A549 (cell line): ENCODE measurements at regions not wholly inside any gene's neighbourhood (a gene's known extent, or its start where the extent isn't known, plus 50 kb on each side); places are given as distances from the start of the nearest gene placed in this dataset.

Experiments used
- ATAC-seq, 2 experiments: fragments of 200-7000 bp in 1 of 2; fragments of >200 bp in 1 of 2; cut with Nextera tagmentation in 1 of 2; cut with Tn5 transposase in 1 of 2; 3 replicates each; pipeline versions ENCODE4 v1.8.0 to v1.9.1; 2018 to 2020; ENCODE audit warnings: mild to moderate bottlenecking in 1 of 2, moderate library complexity in 1 of 2
- CTCF ChIA-PET: fragments of 300-600 bp; sonication (Branson Sonifier 250); formaldehyde crosslinking; extraction: SDS; loops from one replicate; lab custom pipeline; 2021; ENCODE audit warnings: antibody characterized with exemption, inconsistent platforms; lab: Yijun Ruan, JAX
- POLR2A ChIA-PET: fragments of 350-600 bp; formaldehyde crosslinking; extraction: SDS; loops from one replicate; lab custom pipeline; 2021; ENCODE audit warnings: antibody characterized with exemption, inconsistent platforms; lab: Yijun Ruan, JAX
- DNase-seq, 2 experiments: peaks; one replicate each; pipeline versions ENCODE4 v3.0.0 to v3.0.0-alpha.2; 2011 to 2016; ENCODE audit warnings: low read depth in 1 of 2, low spot score in 1 of 2
- FAIRE-seq: peaks from 2 replicates; lab custom pipeline; 2011; peaks lifted over from hg19 to GRCh38; lab: Jason Lieb, UNC
- H3K27ac ChIP-seq, 2 experiments: fragments of >200 bp; sonication (Bioruptor Twin); formaldehyde crosslinking; 3 replicates each; pipeline ENCODE4 v1.5.1; 2016 to 2017
- H3K4me1 ChIP-seq: fragments of >200 bp; sonication (Bioruptor Twin); formaldehyde crosslinking; 3 replicates; pipeline ENCODE4 v1.6.1; 2016
- H3K4me2 ChIP-seq: fragments of >200 bp; sonication (Bioruptor Twin); formaldehyde crosslinking; 3 replicates; pipeline ENCODE4 v1.6.1; 2016
- H3K4me3 ChIP-seq: fragments of >200 bp; sonication (Bioruptor Twin); formaldehyde crosslinking; 3 replicates; pipeline ENCODE4 v1.5.1; 2016
- H3K9me3 ChIP-seq: fragments of >200 bp; sonication (Bioruptor Twin); formaldehyde crosslinking; 3 replicates; pipeline ENCODE4 v1.6.1; 2016
- BHLHE40 ChIP-seq: IDR thresholded peaks from 2 replicates; pipeline ENCODE4 v1.6.1; 2012; ENCODE audit warnings: low read depth, low read length, inconsistent platforms
- CBX8 ChIP-seq: fragments of 200-600 bp; sonication (generic); IDR thresholded peaks from 2 replicates; pipeline ENCODE4 v1.6.1; 2016
- CEBPB ChIP-seq, 2 experiments: fragments of >200 bp in 1 of 2; sonication (Bioruptor Twin) in 1 of 2; formaldehyde crosslinking in 1 of 2; IDR thresholded peaks; 2 replicates each; pipeline ENCODE4 v1.6.1; 2012 to 2016
- EHMT2 ChIP-seq: fragments of 200-600 bp; sonication (generic); IDR thresholded peaks from 2 replicates; pipeline ENCODE4 v1.6.1; 2016; ENCODE audit warnings: antibody characterized with exemption, low read depth, mild to moderate bottlenecking, moderate library complexity
- ESRRA ChIP-seq: fragments of 150-350 bp; IDR thresholded peaks from 2 replicates; pipeline ENCODE4 v1.6.1; 2014; ENCODE audit warnings: mild to moderate bottlenecking, low read length, borderline replicate concordance
- GATA3 ChIP-seq: IDR thresholded peaks from 2 replicates; pipeline ENCODE4 v1.6.1; 2012; ENCODE audit warnings: borderline replicate concordance
- HDAC2 ChIP-seq: fragments of 200-600 bp; sonication (generic); IDR thresholded peaks from 2 replicates; pipeline ENCODE4 v1.6.1; 2016
- HEYL ChIP-seq: fragments of 250-450 bp; sonication (Bioruptor Pico); IDR thresholded peaks from 2 replicates; pipeline ENCODE4 v1.8.0; 2021; ENCODE audit warnings: mild to moderate bottlenecking, moderate library complexity
- JUNB ChIP-seq: fragments of >200 bp; sonication (Bioruptor Twin); formaldehyde crosslinking; IDR thresholded peaks from 2 replicates; pipeline ENCODE4 v1.6.1; 2016
- KDM1A ChIP-seq: fragments of 200-600 bp; sonication (generic); IDR thresholded peaks from 2 replicates; pipeline ENCODE4 v1.6.1; 2016; ENCODE audit warnings: low read depth, mild to moderate bottlenecking
- MAFK ChIP-seq: fragments of 450-650 bp; IDR thresholded peaks from 2 replicates; pipeline ENCODE4 v1.6.1; 2014; ENCODE audit not compliant: partially characterized antibody
- MAZ ChIP-seq: fragments of 150-350 bp; IDR thresholded peaks from 2 replicates; pipeline ENCODE4 v1.6.1; 2014; ENCODE audit warnings: antibody characterized with exemption, low read depth, low read length, borderline replicate concordance
- MYC ChIP-seq: IDR thresholded peaks from 2 replicates; pipeline ENCODE4 v1.6.1; 2012; ENCODE audit warnings: mild to moderate bottlenecking, inconsistent platforms, low read length, improper control_type of control experiment, borderline replicate concordance
- NFE2L2 ChIP-seq: fragments of 150-350 bp; conservative IDR thresholded peaks from 2 replicates; pipeline ENCODE4 v1.6.1; 2014; ENCODE audit warnings: low read length
- NPAS2 ChIP-seq: fragments of 250-450 bp; sonication (Bioruptor Pico); IDR thresholded peaks from 2 replicates; pipeline ENCODE4 v1.8.0; 2022; ENCODE audit warnings: mild to moderate bottlenecking, moderate library complexity, borderline replicate concordance
- PBX3 ChIP-seq: IDR thresholded peaks from 2 replicates; pipeline ENCODE4 v1.6.1; 2012
- PHF8 ChIP-seq: fragments of 200-600 bp; sonication (generic); IDR thresholded peaks from 2 replicates; pipeline ENCODE4 v1.6.1; 2016; ENCODE audit warnings: low read depth, mild to moderate bottlenecking, antibody characterized with exemption, moderate library complexity, borderline replicate concordance
- RARB ChIP-seq: fragments of 250-450 bp; sonication (Bioruptor Pico); IDR thresholded peaks from 2 replicates; pipeline ENCODE4 v1.8.0; 2021; ENCODE audit warnings: mild to moderate bottlenecking, moderate library complexity
- RCOR1 ChIP-seq: fragments of 150-350 bp; IDR thresholded peaks from 2 replicates; pipeline ENCODE4 v1.6.1; 2014; ENCODE audit warnings: antibody characterized with exemption, low read length, low read depth
- RFX5 ChIP-seq: fragments of 450-650 bp; IDR thresholded peaks from 2 replicates; pipeline ENCODE4 v1.7.1; 2014; ENCODE audit warnings: antibody characterized with exemption, mild to moderate bottlenecking, moderate library complexity
- SMC3 ChIP-seq: fragments of >200 bp; sonication (Bioruptor Twin); formaldehyde crosslinking; IDR thresholded peaks from 3 replicates; pipeline ENCODE4 v1.6.1; 2018; ENCODE audit warnings: inconsistent platforms
- SREBF2 ChIP-seq: fragments of 450-650 bp; IDR thresholded peaks from 2 replicates; pipeline ENCODE4 v1.6.1; 2014; ENCODE audit warnings: mild to moderate bottlenecking, moderate library complexity
- ZFP36 ChIP-seq: fragments of 450-650 bp; IDR thresholded peaks from 2 replicates; pipeline ENCODE4 v1.6.1; 2014; ENCODE audit warnings: borderline replicate concordance; ENCODE audit not compliant: partially characterized antibody
- WGBS: methylation state at CpG from one replicate; pipeline ENCODE4 v1.1.6; 2017; ENCODE audit errors: missing lambda C conversion rate; 5-methylcytosine and 5-hydroxymethylcytosine counted together
- TF ChIP-seq, protein P1 (sequence below): fragments of 200-600 bp; sonication (generic); IDR thresholded peaks from 2 replicates; pipeline ENCODE4 v1.6.1; 2016; ENCODE audit warnings: antibody characterized with exemption, mild to moderate bottlenecking, moderate library complexity
- TF ChIP-seq, protein P2 (sequence below): fragments of >200 bp; sonication (Bioruptor Twin); formaldehyde crosslinking; IDR thresholded peaks from 2 replicates; pipeline ENCODE4 v1.6.1; 2016
- TF ChIP-seq, protein P3 (sequence below): fragments of >200 bp; sonication (Bioruptor Twin); formaldehyde crosslinking; IDR thresholded peaks from 3 replicates; pipeline ENCODE4 v1.5.1; 2016

DNA sequence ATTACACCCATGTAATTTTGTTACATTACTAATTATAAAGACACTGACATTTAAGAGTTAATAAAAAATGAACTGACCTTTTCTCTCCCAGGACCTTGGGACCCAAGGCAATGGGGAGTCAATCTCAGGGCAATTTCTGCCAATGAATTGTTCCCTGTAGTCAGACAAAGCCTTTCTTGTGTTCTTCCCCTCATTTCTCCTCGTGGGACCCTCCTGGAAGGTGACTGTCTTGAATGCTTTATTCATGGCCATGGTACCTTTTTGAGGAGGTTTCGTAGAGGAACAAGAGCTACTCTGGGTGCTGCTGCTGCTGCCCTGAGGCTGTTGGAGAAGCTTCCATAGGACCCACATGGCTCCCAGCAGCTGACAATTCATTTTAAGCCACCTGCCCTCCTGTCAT is 190.3 kb downstream of the SNX18 start (continued):
- TF ChIP-seq NPAS2 (CRISPR knock-in tag) (no peak), RCOR1 (no peak), EHMT2 (no peak)
- TF ChIP-seq, all 56 proteins: peak for 0

DNA sequence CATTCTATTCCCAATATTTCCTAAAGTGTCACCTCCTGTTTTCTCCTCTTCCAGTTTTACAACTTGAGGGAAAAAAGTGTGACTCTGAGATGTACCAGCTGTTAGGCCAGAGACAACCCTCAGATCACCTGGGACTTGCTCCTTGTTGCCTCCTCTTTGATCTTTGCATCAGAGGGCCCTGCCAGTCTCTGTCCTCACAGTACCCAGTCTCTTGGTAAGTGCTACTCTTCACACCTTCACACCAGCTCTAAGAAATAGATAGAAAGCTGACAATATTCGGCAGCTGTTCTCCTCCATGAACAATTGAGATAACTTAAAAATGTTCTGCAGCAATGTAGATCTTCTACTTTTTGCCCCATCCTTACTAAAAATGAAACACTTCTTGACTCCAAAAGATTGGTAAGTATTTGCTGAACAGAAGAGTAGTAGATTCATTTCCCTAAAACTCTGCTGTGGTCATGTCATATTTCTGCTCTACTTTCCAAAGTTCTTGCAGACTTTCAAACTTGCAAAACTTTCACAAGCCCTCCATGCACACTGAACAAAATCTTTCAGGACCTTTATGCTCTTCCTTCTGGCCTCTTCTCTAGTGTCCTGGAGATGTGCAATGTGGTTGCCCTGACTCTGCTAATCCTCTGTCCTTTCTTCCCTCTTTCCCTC is 188.6 kb downstream of the SNX18 start:
- Histone ChIP-seq H3K4me2 (no peak overlapping the region), H3K9me3 (no peaks in the 10 kb centered on the region), H3K4me3 (no peak overlapping the region), H3K4me1 (peaks cover 6% of the 10 kb centered on the region; the same call in 1 of the 3 replicates), H3K27ac (no peak overlapping the region)
- ATAC-seq = no peak
- no peak for FAIRE-seq
- POLR2A ChIA-PET = no interaction called here
- CTCF ChIA-PET = no interaction called here
- 35% methylated on average over 1 of the region's 1 CpG for WGBS
- no peak for TF ChIP-seq HDAC2
- TF ChIP-seq, protein P1, sequence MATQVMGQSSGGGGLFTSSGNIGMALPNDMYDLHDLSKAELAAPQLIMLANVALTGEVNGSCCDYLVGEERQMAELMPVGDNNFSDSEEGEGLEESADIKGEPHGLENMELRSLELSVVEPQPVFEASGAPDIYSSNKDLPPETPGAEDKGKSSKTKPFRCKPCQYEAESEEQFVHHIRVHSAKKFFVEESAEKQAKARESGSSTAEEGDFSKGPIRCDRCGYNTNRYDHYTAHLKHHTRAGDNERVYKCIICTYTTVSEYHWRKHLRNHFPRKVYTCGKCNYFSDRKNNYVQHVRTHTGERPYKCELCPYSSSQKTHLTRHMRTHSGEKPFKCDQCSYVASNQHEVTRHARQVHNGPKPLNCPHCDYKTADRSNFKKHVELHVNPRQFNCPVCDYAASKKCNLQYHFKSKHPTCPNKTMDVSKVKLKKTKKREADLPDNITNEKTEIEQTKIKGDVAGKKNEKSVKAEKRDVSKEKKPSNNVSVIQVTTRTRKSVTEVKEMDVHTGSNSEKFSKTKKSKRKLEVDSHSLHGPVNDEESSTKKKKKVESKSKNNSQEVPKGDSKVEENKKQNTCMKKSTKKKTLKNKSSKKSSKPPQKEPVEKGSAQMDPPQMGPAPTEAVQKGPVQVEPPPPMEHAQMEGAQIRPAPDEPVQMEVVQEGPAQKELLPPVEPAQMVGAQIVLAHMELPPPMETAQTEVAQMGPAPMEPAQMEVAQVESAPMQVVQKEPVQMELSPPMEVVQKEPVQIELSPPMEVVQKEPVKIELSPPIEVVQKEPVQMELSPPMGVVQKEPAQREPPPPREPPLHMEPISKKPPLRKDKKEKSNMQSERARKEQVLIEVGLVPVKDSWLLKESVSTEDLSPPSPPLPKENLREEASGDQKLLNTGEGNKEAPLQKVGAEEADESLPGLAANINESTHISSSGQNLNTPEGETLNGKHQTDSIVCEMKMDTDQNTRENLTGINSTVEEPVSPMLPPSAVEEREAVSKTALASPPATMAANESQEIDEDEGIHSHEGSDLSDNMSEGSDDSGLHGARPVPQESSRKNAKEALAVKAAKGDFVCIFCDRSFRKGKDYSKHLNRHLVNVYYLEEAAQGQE = no peak
- no peak for TF ChIP-seq CBX8
- no peak for TF ChIP-seq MYC
- TF ChIP-seq RFX5 = no peak
- no peak for TF ChIP-seq KDM1A
- TF ChIP-seq CEBPB (IDR thresholded peaks at IDR 0.05) = no peak
- TF ChIP-seq, protein P2, sequence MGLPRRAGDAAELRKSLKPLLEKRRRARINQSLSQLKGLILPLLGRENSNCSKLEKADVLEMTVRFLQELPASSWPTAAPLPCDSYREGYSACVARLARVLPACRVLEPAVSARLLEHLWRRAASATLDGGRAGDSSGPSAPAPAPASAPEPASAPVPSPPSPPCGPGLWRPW = no peak
- TF ChIP-seq, protein P3, sequence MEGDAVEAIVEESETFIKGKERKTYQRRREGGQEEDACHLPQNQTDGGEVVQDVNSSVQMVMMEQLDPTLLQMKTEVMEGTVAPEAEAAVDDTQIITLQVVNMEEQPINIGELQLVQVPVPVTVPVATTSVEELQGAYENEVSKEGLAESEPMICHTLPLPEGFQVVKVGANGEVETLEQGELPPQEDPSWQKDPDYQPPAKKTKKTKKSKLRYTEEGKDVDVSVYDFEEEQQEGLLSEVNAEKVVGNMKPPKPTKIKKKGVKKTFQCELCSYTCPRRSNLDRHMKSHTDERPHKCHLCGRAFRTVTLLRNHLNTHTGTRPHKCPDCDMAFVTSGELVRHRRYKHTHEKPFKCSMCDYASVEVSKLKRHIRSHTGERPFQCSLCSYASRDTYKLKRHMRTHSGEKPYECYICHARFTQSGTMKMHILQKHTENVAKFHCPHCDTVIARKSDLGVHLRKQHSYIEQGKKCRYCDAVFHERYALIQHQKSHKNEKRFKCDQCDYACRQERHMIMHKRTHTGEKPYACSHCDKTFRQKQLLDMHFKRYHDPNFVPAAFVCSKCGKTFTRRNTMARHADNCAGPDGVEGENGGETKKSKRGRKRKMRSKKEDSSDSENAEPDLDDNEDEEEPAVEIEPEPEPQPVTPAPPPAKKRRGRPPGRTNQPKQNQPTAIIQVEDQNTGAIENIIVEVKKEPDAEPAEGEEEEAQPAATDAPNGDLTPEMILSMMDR = no peak
- TF ChIP-seq MAFK = no peak
- DNase-seq = no peak

GRCh38 chr5:54704825-54705224 is 187.3 kb downstream of the SNX18 start:
- no peak overlapping the region for H3K27ac ChIP-seq
- TF ChIP-seq MYC (no peak), KDM1A (no peak), NFE2L2 (no peak), EHMT2 (no peak), RARB (CRISPR knock-in tag) (no peak), HEYL (CRISPR knock-in tag) (no peak), HDAC2 (no peak), SREBF2 (no peak), BHLHE40 (no peak), ESRRA (no peak), SMC3 (no peak), MAZ (no peak), CEBPB (IDR thresholded peaks at IDR 0.05) (no peak), ZFP36 (no peak), JUNB (no peak), GATA3 (no peak), PHF8 (no peak), RFX5 (no peak), PBX3 (no peak)
- TF ChIP-seq, all 56 proteins: peak for 0
- Histone ChIP-seq H3K4me3 (no peak overlapping the region), H3K4me2 (no peak overlapping the region), H3K4me1 (peaks cover 9% of the 10 kb centered on the region; the same call in 1 of the 3 replicates), H3K9me3 (no peaks in the 10 kb centered on the region)
- 63% methylated on average over 3 of the region's 3 CpGs for WGBS
- DNase-seq (no peak), ATAC-seq (no peak), FAIRE-seq (no peak)
- ChIA-PET POLR2A (no interaction called here), CTCF (no interaction called here)
